Urinary bladder (tissue), 3 donors: ENCODE measurements at regions not wholly inside any gene's neighbourhood (a gene's known extent, or its start where the extent isn't known, plus 50 kb on each side); places are given as distances from the start of the nearest gene placed in this dataset.

Experiments
- DNase-seq: peaks from one replicate; pipeline ENCODE4 v3.0.0-alpha.2; 2015; ENCODE audit errors: extremely low spot score
- H3K27ac ChIP-seq: one replicate; pipeline ENCODE4 v1.5.1; 2013; ENCODE audit warnings: low read depth, mild to moderate bottlenecking, moderate library complexity
- H3K36me3 ChIP-seq: one replicate; pipeline ENCODE4 v1.6.1; 2013; ENCODE audit warnings: mild to moderate bottlenecking, moderate library complexity; ENCODE audit not compliant: insufficient read depth
- H3K4me1 ChIP-seq: one replicate; pipeline ENCODE4 v1.6.1; 2013; ENCODE audit warnings: mild to moderate bottlenecking, moderate library complexity; ENCODE audit not compliant: insufficient read depth
- H3K4me3 ChIP-seq: one replicate; pipeline ENCODE4 v1.5.1; 2013; ENCODE audit warnings: low read depth, low read length
- WGBS: extraction: QIAGEN DNeasy Blood & Tissue Kit; methylation state at CpG from one replicate; pipeline ENCODE4 v1.1.7; 2013; 5-methylcytosine and 5-hydroxymethylcytosine counted together
- donor health status: healthy with polysubstance abuse.
- donor health status: healthy.

DNA sequence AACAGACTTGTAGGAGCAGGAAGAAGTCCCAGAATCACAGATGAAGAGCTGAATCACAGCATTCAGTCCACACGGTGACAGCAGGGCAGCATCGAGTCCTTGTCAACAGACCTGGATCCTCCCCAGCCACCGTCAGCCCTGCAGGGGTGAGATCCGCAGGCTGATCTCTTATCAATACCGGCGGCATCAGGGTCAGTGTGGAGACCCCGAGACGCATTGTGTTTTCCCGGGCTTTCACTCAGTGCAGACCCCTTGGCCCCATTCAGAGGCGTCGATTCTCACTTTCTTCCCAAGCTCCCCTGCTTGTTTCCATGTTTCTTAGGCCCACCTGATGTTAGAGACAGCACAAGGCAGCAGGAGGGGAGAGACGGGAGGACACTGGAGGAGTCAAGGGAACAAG, 609.6 kb downstream of the PTPRU start:
- DNase-seq, result no peak
- WGBS, result 67% methylated on average over 12 of the region's 12 CpGs

GRCh38 chr1:29842130-29842529, 605.8 kb downstream of the PTPRU start:
- Histone ChIP-seq H3K36me3 (no peaks in the 10 kb centered on the region), H3K27ac (no peak overlapping the region), H3K4me1 (no peaks in the 10 kb centered on the region), H3K4me3 (no peak overlapping the region)
- no peak for DNase-seq
- 51% methylated on average over 1 of the region's 1 CpG for WGBS

More for the DNA sequence above, 609.6 kb downstream of the PTPRU start:
- Histone ChIP-seq H3K36me3 (no peaks in the 10 kb centered on the region), H3K27ac (no peak overlapping the region), H3K4me1 (no peaks in the 10 kb centered on the region), H3K4me3 (no peak overlapping the region)

DNA sequence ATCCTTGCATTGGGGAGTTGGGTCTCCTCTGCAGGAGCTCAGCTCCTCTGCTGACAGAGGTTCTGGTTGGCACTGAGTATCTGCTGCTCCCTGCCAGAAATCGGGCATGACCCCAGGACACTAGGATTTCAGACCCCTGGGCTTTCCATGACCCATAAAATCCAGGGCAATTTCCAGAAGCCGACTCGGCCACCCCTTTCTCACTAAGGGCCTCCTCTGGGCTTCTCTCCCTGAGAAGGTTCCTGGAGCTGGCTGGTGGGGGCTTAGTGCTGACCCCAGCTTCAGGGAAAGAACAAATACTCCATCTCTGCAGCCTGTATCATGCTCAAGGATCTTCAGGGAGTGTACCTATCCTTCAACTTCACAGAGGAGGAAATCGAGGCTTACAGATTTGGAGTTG, 603.4 kb downstream of the PTPRU start:
- no peaks in the 10 kb centered on the region for H3K36me3 ChIP-seq
- 51% methylated on average over 4 of the region's 4 CpGs for WGBS
- no peak for DNase-seq
- H3K4me3 ChIP-seq, result no peak overlapping the region
- no peaks in the 10 kb centered on the region for H3K4me1 ChIP-seq
- H3K27ac ChIP-seq, result no peak overlapping the region

DNA sequence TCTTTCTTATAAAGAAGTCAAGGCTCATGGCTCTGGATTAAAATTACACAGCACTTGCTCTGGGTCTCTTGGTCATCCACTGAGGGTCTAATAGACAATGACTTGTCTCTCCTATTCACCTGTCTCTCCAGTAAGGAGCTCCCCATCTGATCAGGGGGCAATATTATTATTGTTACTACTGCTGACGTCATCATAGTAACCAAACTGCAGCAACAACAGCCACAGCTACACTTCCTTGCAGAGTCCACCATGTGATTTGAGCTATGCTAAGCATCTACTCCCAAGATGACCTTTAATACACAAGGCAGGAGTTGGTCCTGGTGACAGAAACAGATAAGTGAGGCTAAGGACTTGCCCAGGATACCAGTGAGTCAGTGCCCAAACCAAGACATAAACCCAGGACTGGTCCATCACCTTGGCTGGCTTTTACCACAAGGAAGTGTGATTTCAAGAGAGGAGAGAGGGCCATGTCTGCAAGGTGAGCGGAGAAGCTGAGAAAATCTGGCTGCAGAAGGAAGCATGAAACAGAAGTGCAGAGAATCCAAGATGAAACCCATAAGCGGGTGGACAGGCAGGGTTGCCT, 602.5 kb downstream of the PTPRU start:
- H3K27ac ChIP-seq, result no peak overlapping the region
- WGBS, result 82% methylated on average over 3 of the region's 3 CpGs

GRCh38 chr1:29836651-29837646, 600.6 kb downstream of the PTPRU start:
- no peak for DNase-seq
- WGBS, result 67% methylated on average over 12 of the region's 12 CpGs
- no peak overlapping the region for H3K4me3 ChIP-seq
- H3K36me3 ChIP-seq, result no peaks in the 10 kb centered on the region
- no peaks in the 10 kb centered on the region for H3K4me1 ChIP-seq
- H3K27ac ChIP-seq, result no peak overlapping the region

More for the DNA sequence above, 602.5 kb downstream of the PTPRU start:
- DNase-seq, result no peak
- Histone ChIP-seq H3K4me3 (no peak overlapping the region), H3K36me3 (no peaks in the 10 kb centered on the region), H3K4me1 (no peaks in the 10 kb centered on the region)

- no peaks in the 10 kb centered on the region for H3K4me1 ChIP-seq
- WGBS, result 57% methylated on average over 8 of the region's 8 CpGs
- no peak overlapping the region for H3K27ac ChIP-seq
- no peaks in the 10 kb centered on the region for H3K36me3 ChIP-seq
- no peak for DNase-seq
- H3K4me3 ChIP-seq, result no peak overlapping the region
Observed at GRCh38 chr1:29835874-29836273, 599.6 kb downstream of the PTPRU start.

- no peaks in the 10 kb centered on the region for H3K36me3 ChIP-seq
- DNase-seq, result no peak
- no peaks in the 10 kb centered on the region for H3K4me1 ChIP-seq
- H3K4me3 ChIP-seq, result no peak overlapping the region
- H3K27ac ChIP-seq, result no peak overlapping the region
- 39% methylated on average over 4 of the region's 4 CpGs for WGBS
Observed at GRCh38 chr1:29835406-29835805, 599.1 kb downstream of the PTPRU start.

DNA sequence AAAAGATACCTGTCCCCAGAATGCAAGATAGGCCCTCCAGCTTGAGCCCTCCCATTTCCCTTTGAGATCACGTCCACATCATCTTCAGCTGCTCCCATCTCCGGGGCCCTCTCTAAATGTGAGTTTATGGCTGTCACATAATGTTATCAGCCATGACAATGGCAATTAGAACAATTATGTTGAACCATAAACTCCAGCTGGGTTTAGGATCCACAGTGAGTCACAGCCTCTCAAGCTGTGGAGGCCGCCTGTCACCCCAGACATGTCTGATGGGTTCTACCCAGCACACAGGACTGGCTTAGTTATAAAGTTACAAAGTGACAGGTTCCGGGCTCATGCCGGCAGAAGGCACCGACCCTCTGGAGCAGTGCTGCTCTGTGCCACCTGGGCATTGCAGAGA, 597.3 kb downstream of the PTPRU start:
- Histone ChIP-seq H3K4me3 (no peak overlapping the region), H3K36me3 (no peaks in the 10 kb centered on the region), H3K4me1 (no peaks in the 10 kb centered on the region), H3K27ac (no peak overlapping the region)
- 75% methylated on average over 6 of the region's 6 CpGs for WGBS
- no peak for DNase-seq

GRCh38 chr1:29832936-29833335, 596.6 kb downstream of the PTPRU start:
- 90% methylated on average over 5 of the region's 5 CpGs for WGBS
- DNase-seq, result no peak
- Histone ChIP-seq H3K4me1 (no peaks in the 10 kb centered on the region), H3K27ac (no peak overlapping the region), H3K4me3 (no peak overlapping the region), H3K36me3 (no peaks in the 10 kb centered on the region)

GRCh38 chr1:29832471-29832870, 596.1 kb downstream of the PTPRU start:
- no peak for DNase-seq
- WGBS, result 75% methylated on average over 8 of the region's 8 CpGs
- H3K4me1 ChIP-seq, result no peaks in the 10 kb centered on the region

GRCh38 chr1:29831500-29832117, 595.3 kb downstream of the PTPRU start:
- no peak for DNase-seq
- Histone ChIP-seq H3K4me3 (no peak overlapping the region), H3K27ac (no peak overlapping the region), H3K36me3 (no peaks in the 10 kb centered on the region), H3K4me1 (no peaks in the 10 kb centered on the region)
- 71% methylated on average over 7 of the region's 7 CpGs for WGBS

More at GRCh38 chr1:29832471-29832870, 596.1 kb downstream of the PTPRU start:
- H3K36me3 ChIP-seq, result no peaks in the 10 kb centered on the region
- no peak overlapping the region for H3K27ac ChIP-seq
- H3K4me3 ChIP-seq, result no peak overlapping the region

DNA sequence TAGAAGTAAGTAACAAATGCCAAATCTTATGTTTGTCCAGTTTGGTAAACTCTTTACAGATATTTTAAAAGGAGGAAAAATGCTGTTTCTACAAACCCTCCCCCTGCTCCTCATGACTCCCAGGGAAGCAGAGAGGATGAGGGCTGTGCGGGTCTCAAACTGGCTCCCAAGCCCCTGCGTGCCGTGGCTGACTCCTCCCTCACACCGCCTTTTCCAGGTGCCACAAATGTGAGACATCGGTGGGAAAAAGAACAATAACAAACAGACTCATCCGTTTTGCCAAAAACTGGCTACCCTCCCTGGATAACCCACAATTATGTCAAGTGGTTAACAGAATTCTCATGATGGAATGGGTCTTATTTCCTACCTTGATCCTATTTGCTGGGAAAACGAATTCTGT, 594.6 kb downstream of the PTPRU start:
- Histone ChIP-seq H3K36me3 (no peaks in the 10 kb centered on the region), H3K27ac (no peak overlapping the region), H3K4me1 (no peaks in the 10 kb centered on the region), H3K4me3 (no peak overlapping the region)
- 62% methylated on average over 7 of the region's 7 CpGs for WGBS
- no peak for DNase-seq

DNA sequence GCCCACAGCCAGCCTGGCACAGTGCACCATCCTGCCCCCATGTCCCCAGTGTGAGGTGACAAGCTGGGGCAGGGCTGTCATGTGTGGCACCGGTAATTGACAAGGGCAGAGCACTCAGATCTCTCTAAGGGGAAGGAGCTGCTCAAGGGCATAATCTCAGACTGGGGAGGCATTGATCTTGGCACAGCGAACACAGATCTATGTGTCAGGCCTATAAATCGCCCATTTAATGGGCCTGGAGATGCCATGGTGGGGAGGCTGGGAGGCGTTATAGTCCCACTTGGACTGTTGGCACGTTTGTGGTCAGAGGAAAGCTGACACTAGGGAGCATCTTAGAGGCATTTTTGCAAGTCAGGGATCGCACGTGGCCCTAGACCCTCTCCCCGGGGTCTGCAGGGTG, 594.1 kb downstream of the PTPRU start:
- no peak for DNase-seq
- Histone ChIP-seq H3K4me3 (no peak overlapping the region), H3K36me3 (no peaks in the 10 kb centered on the region), H3K4me1 (no peaks in the 10 kb centered on the region), H3K27ac (no peak overlapping the region)
- WGBS, result 49% methylated on average over 8 of the region's 8 CpGs
